Osteoblast (primary cell): ENCODE measurements at regions not wholly inside any gene's neighbourhood (a gene's known extent, or its start where the extent isn't known, plus 50 kb on each side); places are given as distances from the start of the nearest gene placed in this dataset.

Experiments used
- DNase-seq: peaks from one replicate; pipeline ENCODE4 v3.0.0; 2011; ENCODE audit warnings: low spot score, mixed read lengths; ENCODE audit not compliant: insufficient read length; ENCODE audit errors: missing footprints
- H2AFZ ChIP-seq: 2 replicates; pipeline ENCODE4 v1.6.0; 2011; ENCODE audit warnings: mild to moderate bottlenecking, low read length
- H3K27ac ChIP-seq: 2 replicates; pipeline ENCODE4 v1.5.1; 2011; ENCODE audit warnings: mild to moderate bottlenecking, low read depth, low read length, moderate library complexity
- H3K27me3 ChIP-seq: 2 replicates; pipeline ENCODE4 v1.6.0; 2012; ENCODE audit warnings: mild to moderate bottlenecking, control low read depth, inconsistent platforms, low read length, moderate library complexity; ENCODE audit not compliant: insufficient read depth
- H3K36me3 ChIP-seq: 2 replicates; pipeline ENCODE4 v1.5.1; 2011; ENCODE audit warnings: mild to moderate bottlenecking, low read length, control low read depth, moderate library complexity; ENCODE audit not compliant: insufficient read depth
- H3K4me1 ChIP-seq: 2 replicates; pipeline ENCODE4 v1.5.1; 2011; ENCODE audit warnings: mild to moderate bottlenecking, low read length, control low read depth, moderate library complexity; ENCODE audit not compliant: insufficient read depth
- H3K4me2 ChIP-seq: 2 replicates; pipeline ENCODE4 v1.6.0; 2011; ENCODE audit warnings: mild to moderate bottlenecking, low read length; ENCODE audit not compliant: insufficient read depth
- H3K4me3 ChIP-seq: fragments of 200-600 bp; sonication (generic); 3 replicates; pipeline ENCODE4 v1.5.1; 2012; ENCODE audit warnings: mild to moderate bottlenecking, low read length, inconsistent platforms; ENCODE audit not compliant: insufficient read depth
- H3K79me2 ChIP-seq: 2 replicates; pipeline ENCODE4 v1.6.0; 2012; ENCODE audit warnings: mild to moderate bottlenecking, low read length, control low read depth, inconsistent platforms; ENCODE audit not compliant: insufficient read depth
- H3K9me3 ChIP-seq: 2 replicates; pipeline ENCODE4 v1.5.1; 2011; ENCODE audit warnings: low read depth, low read length, control low read depth
- H4K20me1 ChIP-seq: 2 replicates; pipeline ENCODE4 v1.6.0; 2012; ENCODE audit warnings: mild to moderate bottlenecking, low read length, control low read depth; ENCODE audit not compliant: insufficient read depth
- CTCF ChIP-seq: IDR thresholded peaks from 2 replicates; pipeline ENCODE4 v1.5.1; 2011; ENCODE audit warnings: mild to moderate bottlenecking, low read depth, low read length, moderate library complexity; ENCODE audit errors: extremely low read depth

- Histone ChIP-seq H4K20me1 (no peaks in the 10 kb centered on the region), H3K4me2 (no peak overlapping the region), H3K36me3 (no peaks in the 10 kb centered on the region), H3K27me3 (no peaks in the 10 kb centered on the region), H3K9me3 (no peaks in the 10 kb centered on the region), H3K27ac (no peak overlapping the region), H3K4me3 (no peak overlapping the region), H3K79me2 (no peaks in the 10 kb centered on the region), H2AFZ (no peak overlapping the region), H3K4me1 (no peaks in the 10 kb centered on the region)
- DNase-seq: no peak
- TF ChIP-seq CTCF: no peak
These were observed 1431.0 kb upstream of the ATXN8OS start for GRCh38 chr13:68676513-68677115.

- Histone ChIP-seq H3K27ac (no peak overlapping the region), H3K4me3 (no peak overlapping the region), H4K20me1 (no peaks in the 10 kb centered on the region), H3K79me2 (no peaks in the 10 kb centered on the region), H3K4me1 (no peaks in the 10 kb centered on the region), H3K9me3 (no peaks in the 10 kb centered on the region), H3K36me3 (no peaks in the 10 kb centered on the region), H3K4me2 (no peak overlapping the region), H2AFZ (no peak overlapping the region), H3K27me3 (no peaks in the 10 kb centered on the region)
- DNase-seq: no peak
- no peak for TF ChIP-seq CTCF
These were observed 1432.4 kb upstream of the ATXN8OS start for GRCh38 chr13:68675209-68675608.

GRCh38 chr13:68667863-68668262 lies 1437.7 kb upstream of the PCDH9 start:
- DNase-seq: no peak

More at GRCh38 chr13:68667863-68668262, 1437.7 kb upstream of the PCDH9 start:
- H3K79me2 ChIP-seq: no peaks in the 10 kb centered on the region
- H4K20me1 ChIP-seq: no peaks in the 10 kb centered on the region
- no peak overlapping the region for H3K27ac ChIP-seq
- H2AFZ ChIP-seq: no peak overlapping the region
- H3K36me3 ChIP-seq: no peaks in the 10 kb centered on the region
- H3K4me1 ChIP-seq: no peaks in the 10 kb centered on the region
- no peak for TF ChIP-seq CTCF
- H3K9me3 ChIP-seq: peaks cover 5% of the 10 kb centered on the region
- no peak overlapping the region for H3K4me2 ChIP-seq
- no peak overlapping the region for H3K4me3 ChIP-seq
- no peaks in the 10 kb centered on the region for H3K27me3 ChIP-seq
